Endodermal cell (in vitro differentiated cells): ENCODE measurements at regions not wholly inside any gene's neighbourhood (a gene's known extent, or its start where the extent isn't known, plus 50 kb on each side); places are given as distances from the start of the nearest gene placed in this dataset.
A peak's percentile ranks its signal among the peaks of the same experiment; 100 is the strongest.

Experiments
- DNase-seq: peaks from one replicate; pipeline ENCODE4 v3.0.0-alpha.2; 2017
- H3K27ac ChIP-seq: 2 replicates; pipeline ENCODE4 v1.5.1; 2013; ENCODE audit warnings: mild to moderate bottlenecking, low read depth, low read length, moderate library complexity
- H3K27me3 ChIP-seq: 2 replicates; pipeline ENCODE4 v1.6.1; 2013; ENCODE audit warnings: mild to moderate bottlenecking, low read length, moderate library complexity; ENCODE audit not compliant: insufficient read depth, control insufficient read depth, poor library complexity, severe bottlenecking
- H3K36me3 ChIP-seq: 2 replicates; pipeline ENCODE4 v1.7.0; 2013; ENCODE audit warnings: mild to moderate bottlenecking, low read length, moderate library complexity; ENCODE audit not compliant: control insufficient read depth, insufficient read depth
- H3K4me1 ChIP-seq: one replicate; pipeline ENCODE4 v1.7.0; 2013; ENCODE audit warnings: low read length; ENCODE audit not compliant: control insufficient read depth, insufficient read depth
- H3K4me3 ChIP-seq: 2 replicates; pipeline ENCODE4 v1.5.1; 2013; ENCODE audit warnings: mild to moderate bottlenecking, low read length, moderate library complexity
- H3K9ac ChIP-seq: 2 replicates; pipeline ENCODE4 v1.6.1; 2013; ENCODE audit warnings: mild to moderate bottlenecking, low read length, moderate library complexity; ENCODE audit not compliant: poor library complexity, severe bottlenecking; ENCODE audit errors: extremely low read depth
- H3K9me3 ChIP-seq: 2 replicates; pipeline ENCODE4 v1.6.1; 2013; ENCODE audit warnings: mild to moderate bottlenecking, low read length, moderate library complexity; ENCODE audit not compliant: control insufficient read depth
- H3K27ac Mint-ChIP-seq: 2 replicates; pipeline ENCODE4 v1.8.0; 2020; ENCODE audit warnings: mixed read lengths
- H3K27me3 Mint-ChIP-seq: 2 replicates; pipeline ENCODE4 v1.8.0; 2021; ENCODE audit warnings: mild to moderate bottlenecking, mixed read lengths; ENCODE audit not compliant: insufficient read depth
- H3K36me3 Mint-ChIP-seq: 2 replicates; pipeline ENCODE4 v1.8.0; 2020; ENCODE audit warnings: low read depth, mixed read lengths
- H3K4me1 Mint-ChIP-seq: 2 replicates; pipeline ENCODE4 v1.8.0; 2020; ENCODE audit warnings: mixed read lengths
- H3K4me3 Mint-ChIP-seq: 2 replicates; pipeline ENCODE4 v1.8.0; 2020; ENCODE audit warnings: mild to moderate bottlenecking, moderate library complexity, mixed read lengths
- H3K9me3 Mint-ChIP-seq: 2 replicates; pipeline ENCODE4 v1.8.0; 2020; ENCODE audit warnings: mild to moderate bottlenecking, mixed read lengths
- CTCF ChIP-seq: fragments of 200-600 bp; sonication (generic); conservative IDR thresholded peaks from 2 replicates; pipeline ENCODE4 v1.5.0; 2021; ENCODE audit warnings: antibody characterized with exemption, mild to moderate bottlenecking
- WGBS, 2 experiments: methylation state at CpG; one replicate each; pipeline versions ENCODE4 v1.1.5 to v1.1.7; 2013; ENCODE audit warnings: missing lambda C conversion rate in 2 of 2, mixed read lengths in 1 of 2; ENCODE audit not compliant: insufficient coverage in 1 of 2, insufficient read length in 1 of 2; 5-methylcytosine and 5-hydroxymethylcytosine counted together

DNA sequence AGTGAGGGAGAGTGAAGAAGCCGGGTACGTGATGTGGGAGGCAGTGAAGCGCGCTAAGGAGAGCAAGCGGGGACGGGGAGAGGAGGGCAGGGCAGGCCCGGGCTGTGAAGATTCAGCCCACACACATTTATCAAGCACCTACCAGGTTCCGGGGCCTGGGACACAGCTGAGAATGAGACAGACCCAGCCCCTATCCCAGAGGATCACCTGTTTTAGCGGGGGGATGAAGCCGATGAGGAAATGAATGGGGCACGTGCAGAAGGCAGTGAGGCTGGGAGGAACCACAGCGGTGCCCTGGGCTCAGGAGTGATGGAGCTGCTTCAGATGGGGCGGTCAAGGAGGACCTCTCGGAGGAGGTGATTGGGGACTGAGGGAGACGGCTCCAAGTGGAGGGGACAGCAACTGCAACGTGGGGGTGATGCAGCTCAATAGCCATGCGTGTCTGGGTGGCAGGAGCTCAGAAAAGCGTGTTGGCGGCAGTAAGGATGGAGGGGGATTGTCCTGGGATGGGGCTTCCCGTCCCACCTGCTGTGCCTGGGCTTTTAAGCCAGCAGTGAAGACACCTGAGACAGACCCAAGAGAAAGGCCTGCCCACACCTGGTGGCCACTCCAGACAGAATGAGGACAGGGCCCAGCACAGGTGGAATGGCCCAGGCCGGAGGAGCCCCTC, 77.5 kb upstream of the UNC5A start:
- no peak overlapping the region for H3K9ac ChIP-seq

GRCh38 chr5:176733406-176734262, 76.7 kb upstream of the UNC5A start:
- Mint-ChIP-seq H3K27ac (no peak overlapping the region), H3K9me3 (no peaks in the 10 kb centered on the region), H3K4me1 (peaks cover 8% of the 10 kb centered on the region), H3K36me3 (no peaks in the 10 kb centered on the region), H3K4me3 (no peak overlapping the region), H3K27me3 (peaks cover 3% of the 10 kb centered on the region)
- peak; percentile 32 for DNase-seq
- no peaks in the 10 kb centered on the region for H3K27me3 ChIP-seq
- H3K9ac ChIP-seq, result no peak overlapping the region
- H3K4me1 ChIP-seq, result no peaks in the 10 kb centered on the region
- no peaks in the 10 kb centered on the region for H3K36me3 ChIP-seq
- no peaks in the 10 kb centered on the region for H3K9me3 ChIP-seq
- H3K4me3 ChIP-seq, result no peak overlapping the region
- H3K27ac ChIP-seq, result no peak overlapping the region
- WGBS, 2 experiments, result 91 to 92% methylated on average over 25 to 32 of the region's 32 CpGs
- no peak for TF ChIP-seq CTCF

More for the DNA sequence above, 77.5 kb upstream of the UNC5A start:
- no peaks in the 10 kb centered on the region for H3K27me3 ChIP-seq
- Mint-ChIP-seq H3K4me1 (peaks cover 8% of the 10 kb centered on the region), H3K9me3 (no peaks in the 10 kb centered on the region), H3K36me3 (no peaks in the 10 kb centered on the region), H3K27ac (no peak overlapping the region), H3K27me3 (peaks cover 3% of the 10 kb centered on the region), H3K4me3 (no peak overlapping the region)
- H3K4me1 ChIP-seq, result no peaks in the 10 kb centered on the region
- H3K36me3 ChIP-seq, result no peaks in the 10 kb centered on the region
- WGBS, 2 experiments, result 92 to 96% methylated on average over 7 to 21 of the region's 21 CpGs
- TF ChIP-seq CTCF, result no peak
- H3K27ac ChIP-seq, result no peak overlapping the region
- H3K4me3 ChIP-seq, result no peak overlapping the region
- DNase-seq, result peak; percentile 46
- H3K9me3 ChIP-seq, result no peaks in the 10 kb centered on the region

GRCh38 chr5:176734756-176735342, 75.5 kb upstream of the UNC5A start:
- H3K4me3 ChIP-seq, result no peak overlapping the region
- DNase-seq, result peak; percentile 20
- H3K9me3 ChIP-seq, result no peaks in the 10 kb centered on the region
- Mint-ChIP-seq H3K4me1 (peaks cover 13% of the 10 kb centered on the region), H3K27me3 (peaks cover 11% of the 10 kb centered on the region), H3K4me3 (no peak overlapping the region), H3K9me3 (no peaks in the 10 kb centered on the region), H3K36me3 (no peaks in the 10 kb centered on the region), H3K27ac (no peak overlapping the region)
- no peak for TF ChIP-seq CTCF
- H3K27me3 ChIP-seq, result no peaks in the 10 kb centered on the region
- WGBS, 2 experiments, result 87 to 89% methylated on average over 12 of the region's 12 CpGs
- no peak overlapping the region for H3K9ac ChIP-seq
- peaks cover 3% of the 10 kb centered on the region for H3K4me1 ChIP-seq
- H3K27ac ChIP-seq, result no peak overlapping the region
- H3K36me3 ChIP-seq, result no peaks in the 10 kb centered on the region
